Activated CD4-positive, alpha-beta T cell treated with anti-CD3 and anti-CD28 coated beads for 24 hours (primary cell): ENCODE measurements at regions not wholly inside any gene's neighbourhood (a gene's known extent, or its start where the extent isn't known, plus 50 kb on each side); places are given as distances from the start of the nearest gene placed in this dataset.

Experiments used
- DNase-seq, 2 donors: peaks; one replicate each; pipeline ENCODE4 v3.0.0-alpha.2; 2020; ENCODE audit warnings: low read depth in 2 of 2

GRCh38 chr2:126568734-126569133 lies 87.2 kb upstream of the GYPC start:
- no peak for DNase-seq

- no peak for DNase-seq
These were observed 84.6 kb upstream of the GYPC start for GRCh38 chr2:126571403-126571802.

GRCh38 chr2:126575631-126576030 lies 80.3 kb upstream of the GYPC start:
- no peak for DNase-seq

GRCh38 chr2:126579868-126580267 lies 76.1 kb upstream of the GYPC start:
- DNase-seq, result no peak

GRCh38 chr2:126586317-126586716 lies 69.6 kb upstream of the GYPC start:
- no peak for DNase-seq

- DNase-seq, result no peak
These were observed 56.9 kb upstream of the GYPC start for GRCh38 chr2:126599062-126599461.

- DNase-seq, result no peak
These were observed 55.2 kb upstream of the GYPC start for GRCh38 chr2:126600742-126601141.

GRCh38 chr2:126602334-126602733 lies 53.6 kb upstream of the GYPC start:
- no peak for DNase-seq
